Endothelial cell of umbilical vein (primary cell): ENCODE measurements at regions not wholly inside any gene's neighbourhood (a gene's known extent, or its start where the extent isn't known, plus 50 kb on each side); places are given as distances from the start of the nearest gene placed in this dataset.

ENCODE experiments used
- BruUV-seq: library from RNA; stranded (reverse); fragments of 400-500 nt; replicated peaks from 2 replicates; lab custom pipeline; 2021; lab: Mats Ljungman, UMichigan
- CTCF ChIA-PET: fragments of 300-600, 350-600 bp; sonication (Branson Sonifier 250); formaldehyde crosslinking; loops from one replicate; lab custom pipeline; 2021; ENCODE audit warnings: antibody characterized with exemption, inconsistent platforms; lab: Charles Lee
- POLR2A ChIA-PET: fragments of 300-600, 350-600 bp; sonication (Branson Sonifier 250); formaldehyde crosslinking; loops from one replicate; lab custom pipeline; 2021; ENCODE audit warnings: antibody characterized with exemption, inconsistent platforms; lab: Charles Lee
- DNase-seq: peaks from one replicate; pipeline ENCODE4 v3.0.0-alpha.2; 2011; ENCODE audit warnings: low read depth, low spot score
- FAIRE-seq: peaks from 2 replicates; lab custom pipeline; 2011; peaks lifted over from hg19 to GRCh38; lab: Jason Lieb, UNC
- H2AFZ ChIP-seq: 2 replicates; pipeline ENCODE4 v1.6.0; 2012; ENCODE audit warnings: low read depth, low read length, control low read depth, inconsistent platforms
- H3K27ac ChIP-seq: 2 replicates; pipeline ENCODE4 v1.5.1; 2011; ENCODE audit warnings: low read depth, mild to moderate bottlenecking, control low read depth, low read length, moderate library complexity; ENCODE audit not compliant: insufficient read depth
- H3K27me3 ChIP-seq, 2 experiments: 2 replicates each; pipeline versions ENCODE4 v1.6.0 to v1.6.1; 2011; ENCODE audit warnings: low read length in 2 of 2, mixed read lengths in 1 of 2; ENCODE audit not compliant: control insufficient read depth in 2 of 2, insufficient read depth in 2 of 2
- H3K36me3 ChIP-seq, 2 experiments: 2 replicates in 1 of 2; 3 replicates in 1 of 2; pipeline ENCODE4 v1.5.1; 2011; ENCODE audit warnings: low read length in 2 of 2, mild to moderate bottlenecking in 1 of 2, moderate library complexity in 1 of 2; ENCODE audit not compliant: control insufficient read depth in 2 of 2, insufficient read depth in 2 of 2; ENCODE audit errors: extremely low read depth in 1 of 2
- H3K4me1 ChIP-seq: 3 replicates; pipeline ENCODE4 v1.5.1; 2011; ENCODE audit warnings: mild to moderate bottlenecking, low read length; ENCODE audit not compliant: control insufficient read depth, insufficient read depth; ENCODE audit errors: extremely low read depth
- H3K4me2 ChIP-seq: 2 replicates; pipeline ENCODE4 v1.6.1; 2011; ENCODE audit warnings: low read length, control low read depth, mixed read lengths; ENCODE audit not compliant: insufficient read depth
- H3K4me3 ChIP-seq, 3 experiments: fragments of 200-600 bp in 1 of 3; sonication (generic), shearing (Covaris generic) in 1 of 3; replicated peaks in 1 of 3; 2 replicates each; pipeline ENCODE4 v1.5.1; 2011 to 2016; ENCODE audit warnings: control low read depth in 3 of 3, low read length in 3 of 3, mild to moderate bottlenecking in 2 of 3, inconsistent platforms in 1 of 3, low read depth in 1 of 3, moderate library complexity in 1 of 3; ENCODE audit not compliant: insufficient read depth in 1 of 3
- H3K79me2 ChIP-seq: 2 replicates; pipeline ENCODE4 v1.6.0; 2012; ENCODE audit warnings: low read length, inconsistent platforms; ENCODE audit not compliant: control insufficient read depth, insufficient read depth
- H3K9ac ChIP-seq: replicated peaks from 2 replicates; pipeline ENCODE3; 2011; ENCODE audit warnings: low read length, control low read depth; ENCODE audit not compliant: insufficient read depth; ENCODE audit errors: extremely low read depth
- H3K9me1 ChIP-seq: replicated peaks from 3 replicates; pipeline ENCODE4 v1.6.0; 2011; ENCODE audit warnings: mild to moderate bottlenecking, low read length; ENCODE audit not compliant: control insufficient read depth, insufficient read depth; ENCODE audit errors: extremely low read depth
- H3K9me3 ChIP-seq: replicated peaks from 2 replicates; pipeline ENCODE4 v1.5.1; 2012; ENCODE audit warnings: low read length, inconsistent platforms; ENCODE audit not compliant: control insufficient read depth, insufficient read depth
- H4K20me1 ChIP-seq: replicated peaks from 2 replicates; pipeline ENCODE3; 2011; ENCODE audit warnings: mild to moderate bottlenecking, low read length; ENCODE audit not compliant: control insufficient read depth, insufficient read depth; ENCODE audit errors: extremely low read depth
- EZH2 ChIP-seq: IDR thresholded peaks from 2 replicates; pipeline ENCODE4 v1.6.1; 2012; ENCODE audit warnings: borderline replicate concordance, low read depth, mild to moderate bottlenecking, moderate library complexity, low read length, inconsistent platforms; ENCODE audit not compliant: severe bottlenecking
- FOS ChIP-seq: IDR thresholded peaks from 2 replicates; pipeline ENCODE4 v1.6.1; 2011; ENCODE audit warnings: mild to moderate bottlenecking, low read length, moderate library complexity, borderline replicate concordance; ENCODE audit not compliant: insufficient read depth
- GATA2 ChIP-seq: IDR thresholded peaks from 2 replicates; pipeline ENCODE4 v1.7.0; 2011; ENCODE audit warnings: low read depth, mild to moderate bottlenecking, moderate library complexity, mixed read lengths, low read length; ENCODE audit not compliant: insufficient read length, insufficient read depth
- JUN ChIP-seq: IDR thresholded peaks from 2 replicates; pipeline ENCODE4 v1.6.1; 2011; ENCODE audit warnings: borderline replicate concordance, low read depth; ENCODE audit not compliant: insufficient read length, insufficient read depth
- MYC ChIP-seq: IDR thresholded peaks from one replicate; pipeline ENCODE4 v1.6.1; 2011; ENCODE audit warnings: mild to moderate bottlenecking, low read depth, low read length
- POLR2A ChIP-seq: IDR thresholded peaks from 2 replicates; pipeline ENCODE4 v1.6.1; 2012; ENCODE audit warnings: low read depth, mild to moderate bottlenecking, control low read depth, low read length
- POLR2AphosphoS5 ChIP-seq: IDR thresholded peaks from 2 replicates; pipeline ENCODE4 v1.6.1; 2012; ENCODE audit warnings: low read depth, mild to moderate bottlenecking, control low read depth, low read length, moderate library complexity; ENCODE audit not compliant: insufficient read depth
- dilution Hi-C: fragments of 300-500 bp; cut with MboI; formaldehyde crosslinking; loops from one replicate; pipeline ENCODE4 v1.15.0; 2019; ENCODE audit warnings: low sequenced_read_pairs; ENCODE audit not compliant: extremely low pct_ligation_motif_present
- intact Hi-C: fragments of 100-400 bp; cut with micrococcal nuclease; formaldehyde crosslinking; loops from one replicate; pipeline ENCODE4 v1.10.0; 2022
- TF ChIP-seq, protein P1 (sequence below): IDR thresholded peaks from 2 replicates; pipeline ENCODE4 v1.6.1; 2011; ENCODE audit not compliant: insufficient read depth, insufficient read length
- TF ChIP-seq, protein P2 (sequence below), 2 donors: IDR thresholded peaks; 1 replicate in 1 of 2; 2 replicates in 1 of 2; pipeline ENCODE4 v1.5.1; 2011; ENCODE audit warnings: low read length in 2 of 2, mild to moderate bottlenecking in 2 of 2, moderate library complexity in 2 of 2, control low read depth in 1 of 2, inconsistent platforms in 1 of 2, low read depth in 1 of 2; ENCODE audit not compliant: insufficient read depth in 1 of 2; ENCODE audit errors: extremely low read depth in 1 of 2

DNA sequence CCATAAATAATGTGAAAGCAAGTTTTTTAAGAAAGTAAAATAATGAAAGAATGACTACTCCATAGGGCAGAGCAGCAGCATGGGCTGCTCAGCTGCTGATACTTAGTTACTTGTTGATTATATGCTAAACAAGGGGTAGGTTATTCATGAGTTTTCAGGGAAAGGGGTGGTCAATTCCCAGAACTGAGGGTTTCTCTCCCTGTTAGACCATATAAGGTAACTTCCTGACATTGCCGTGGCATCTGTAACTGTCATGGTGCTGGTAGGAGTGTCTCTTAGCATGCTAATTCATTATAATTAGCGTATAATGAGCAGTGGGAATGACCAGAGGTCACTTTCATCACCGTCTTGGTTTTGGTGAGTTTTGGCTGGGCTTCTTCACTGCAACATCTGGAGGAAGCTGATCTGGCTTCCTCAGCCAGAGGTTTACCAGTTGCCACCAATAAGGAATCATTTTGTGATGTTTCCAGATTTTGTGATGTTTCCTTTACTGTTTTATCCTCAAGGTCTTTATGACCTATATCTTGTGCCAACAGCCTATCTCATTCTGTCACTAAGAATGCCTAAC is 121.8 kb upstream of the CHL1 start:
- intact Hi-C loops (no loop called here), dilution Hi-C loops (no loop called here)
- FAIRE-seq, result no peak
- Histone ChIP-seq H2AFZ (no peak overlapping the region), H3K27ac (no peak overlapping the region), H4K20me1 (no peaks in the 10 kb centered on the region), H3K4me3 (no peak overlapping the region), H3K79me2 (no peaks in the 10 kb centered on the region), H3K36me3 (no peaks in the 10 kb centered on the region), H3K9me3 (no peaks in the 10 kb centered on the region), H3K4me1 (no peaks in the 10 kb centered on the region), H3K27me3 (no peaks in the 10 kb centered on the region), H3K4me2 (no peak overlapping the region), H3K9ac (no peak overlapping the region), H3K9me1 (no peaks in the 10 kb centered on the region)
- CTCF ChIA-PET, result no interaction called here
- POLR2A ChIA-PET, result no interaction called here
- BruUV-seq, result no TSS peak
- TF ChIP-seq MYC, result no peak
- TF ChIP-seq JUN, result no peak
- no peak for TF ChIP-seq GATA2
- DNase-seq, result no peak

DNA sequence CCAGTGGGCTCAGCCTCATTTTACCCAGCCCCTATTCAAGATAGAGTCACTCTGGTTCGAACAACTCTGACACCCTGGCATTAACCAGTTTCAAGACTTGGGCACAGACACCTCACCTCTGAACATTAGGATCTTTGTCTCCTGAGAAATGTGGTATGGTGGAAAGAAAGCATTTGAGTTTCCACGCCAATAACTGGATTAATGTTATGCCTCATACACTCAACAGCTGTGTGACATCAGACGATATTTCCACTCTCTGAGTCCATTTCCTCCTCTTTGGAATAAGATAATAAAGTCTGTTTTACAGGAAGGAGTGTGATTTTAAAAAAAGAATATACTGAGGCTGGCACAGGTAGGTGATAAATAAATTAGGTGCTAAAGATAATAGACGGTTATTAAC is 121.3 kb upstream of the CHL1 start:
- BruUV-seq, result no TSS peak
- no peak for DNase-seq
- no peaks in the 10 kb centered on the region for H3K9me1 ChIP-seq
- TF ChIP-seq EZH2, result no peak
- no peak for TF ChIP-seq GATA2
- TF ChIP-seq POLR2A, result no peak
- TF ChIP-seq, protein P1, sequence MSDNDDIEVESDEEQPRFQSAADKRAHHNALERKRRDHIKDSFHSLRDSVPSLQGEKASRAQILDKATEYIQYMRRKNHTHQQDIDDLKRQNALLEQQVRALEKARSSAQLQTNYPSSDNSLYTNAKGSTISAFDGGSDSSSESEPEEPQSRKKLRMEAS, result no peak
- TF ChIP-seq, protein P2, sequence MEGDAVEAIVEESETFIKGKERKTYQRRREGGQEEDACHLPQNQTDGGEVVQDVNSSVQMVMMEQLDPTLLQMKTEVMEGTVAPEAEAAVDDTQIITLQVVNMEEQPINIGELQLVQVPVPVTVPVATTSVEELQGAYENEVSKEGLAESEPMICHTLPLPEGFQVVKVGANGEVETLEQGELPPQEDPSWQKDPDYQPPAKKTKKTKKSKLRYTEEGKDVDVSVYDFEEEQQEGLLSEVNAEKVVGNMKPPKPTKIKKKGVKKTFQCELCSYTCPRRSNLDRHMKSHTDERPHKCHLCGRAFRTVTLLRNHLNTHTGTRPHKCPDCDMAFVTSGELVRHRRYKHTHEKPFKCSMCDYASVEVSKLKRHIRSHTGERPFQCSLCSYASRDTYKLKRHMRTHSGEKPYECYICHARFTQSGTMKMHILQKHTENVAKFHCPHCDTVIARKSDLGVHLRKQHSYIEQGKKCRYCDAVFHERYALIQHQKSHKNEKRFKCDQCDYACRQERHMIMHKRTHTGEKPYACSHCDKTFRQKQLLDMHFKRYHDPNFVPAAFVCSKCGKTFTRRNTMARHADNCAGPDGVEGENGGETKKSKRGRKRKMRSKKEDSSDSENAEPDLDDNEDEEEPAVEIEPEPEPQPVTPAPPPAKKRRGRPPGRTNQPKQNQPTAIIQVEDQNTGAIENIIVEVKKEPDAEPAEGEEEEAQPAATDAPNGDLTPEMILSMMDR (IDR thresholded peaks at IDR 0.05; ENCODE audit: extremely low read depth in 1 of 2, insufficient read depth in 1 of 2, low read depth in 1 of 2, low read length in 2 of 2), result no peak
- no peak for TF ChIP-seq JUN
- no peak for TF ChIP-seq MYC
- TF ChIP-seq POLR2AphosphoS5, result no peak
- TF ChIP-seq FOS, result no peak
- H3K27me3 ChIP-seq, result no peaks in the 10 kb centered on the region
- ChIA-PET CTCF (no interaction called here), POLR2A (no interaction called here)
- no peaks in the 10 kb centered on the region for H3K9me3 ChIP-seq
- H3K27ac ChIP-seq, result no peak overlapping the region
- intact Hi-C loops (no loop called here), dilution Hi-C loops (no loop called here)
- no peak for FAIRE-seq
- no peaks in the 10 kb centered on the region for H3K4me1 ChIP-seq
- no peak overlapping the region for H3K4me3 ChIP-seq
- no peaks in the 10 kb centered on the region for H3K79me2 ChIP-seq
- no peak overlapping the region for H2AFZ ChIP-seq
- no peaks in the 10 kb centered on the region for H3K36me3 ChIP-seq
- no peak overlapping the region for H3K9ac ChIP-seq
- H3K4me2 ChIP-seq, result no peak overlapping the region
- H4K20me1 ChIP-seq, result no peaks in the 10 kb centered on the region
